Fibroblast of skin of back (primary cell): ENCODE measurements at regions not wholly inside any gene's neighbourhood (a gene's known extent, or its start where the extent isn't known, plus 50 kb on each side); places are given as distances from the start of the nearest gene placed in this dataset.

Source experiments
- DNase-seq: peaks from one replicate; pipeline ENCODE4 v3.0.0-alpha.2; 2013

GRCh38 chr14:54175298-54175942 is 218.8 kb upstream of the BMP4 start:
- peak; percentile 71 for DNase-seq

- DNase-seq: no peak
Measured at GRCh38 chr14:54177019-54177418, 219.8 kb upstream of the CDKN3 start.

GRCh38 chr14:54177641-54178621 is 218.9 kb upstream of the CDKN3 start:
- peak; percentile 11 for DNase-seq

GRCh38 chr14:54182419-54183045 is 214.3 kb upstream of the CDKN3 start:
- DNase-seq: peak; percentile 61

GRCh38 chr14:54186821-54187763 is 209.7 kb upstream of the CDKN3 start:
- DNase-seq: no peak

GRCh38 chr14:54188064-54188666 is 208.6 kb upstream of the CDKN3 start:
- no peak for DNase-seq

- DNase-seq: no peak
Measured at GRCh38 chr14:54189333-54189732, 207.5 kb upstream of the CDKN3 start.

GRCh38 chr14:54189748-54190354 is 207.0 kb upstream of the CDKN3 start:
- peak; percentile 90 for DNase-seq

- DNase-seq: no peak
Measured at GRCh38 chr14:54191846-54192245, 205.0 kb upstream of the CDKN3 start.

GRCh38 chr14:54192610-54193009 is 204.2 kb upstream of the CDKN3 start:
- DNase-seq: no peak

GRCh38 chr14:54193871-54194270 is 202.9 kb upstream of the CDKN3 start:
- no peak for DNase-seq

- peak; percentile 34 for DNase-seq
Measured at GRCh38 chr14:54194501-54194900, 202.3 kb upstream of the CDKN3 start.

- DNase-seq: no peak
Measured at GRCh38 chr14:54197369-54197768, 199.4 kb upstream of the CDKN3 start.

GRCh38 chr14:54200726-54201125 is 196.1 kb upstream of the CDKN3 start:
- peak; percentile 69 for DNase-seq

- DNase-seq: peak; percentile 45
Measured at GRCh38 chr14:54202288-54202687, 194.5 kb upstream of the CDKN3 start.

- DNase-seq: no peak
Measured at GRCh38 chr14:54206516-54206915, 190.3 kb upstream of the CDKN3 start.

GRCh38 chr14:54207075-54207474 is 189.7 kb upstream of the CDKN3 start:
- peak; percentile 58 for DNase-seq

- peak; percentile 64 for DNase-seq
Measured at GRCh38 chr14:54207476-54208462, 189.0 kb upstream of the CDKN3 start.

- no peak for DNase-seq
Measured at GRCh38 chr14:54208751-54209150, 188.1 kb upstream of the CDKN3 start.
